Fibroblast of skin of right quadriceps (primary cell): ENCODE measurements at regions not wholly inside any gene's neighbourhood (a gene's known extent, or its start where the extent isn't known, plus 50 kb on each side); places are given as distances from the start of the nearest gene placed in this dataset.

Source experiments
- DNase-seq: peaks from one replicate; pipeline ENCODE4 v3.0.0-alpha.2; 2013

GRCh38 chr4:92122911-92123310 is 180.9 kb upstream of the GRID2 start:
- no peak for DNase-seq

- DNase-seq: peak; percentile 7
These were observed 175.1 kb upstream of the GRID2 start for GRCh38 chr4:92128676-92129075.

GRCh38 chr4:92129408-92129994 is 174.3 kb upstream of the GRID2 start:
- no peak for DNase-seq

GRCh38 chr4:92136434-92136833 is 167.3 kb upstream of the GRID2 start:
- DNase-seq: no peak

GRCh38 chr4:92163348-92163747 is 140.4 kb upstream of the GRID2 start:
- no peak for DNase-seq

GRCh38 chr4:92170340-92170739 is 133.4 kb upstream of the GRID2 start:
- no peak for DNase-seq

GRCh38 chr4:92172203-92172602 is 131.6 kb upstream of the GRID2 start:
- no peak for DNase-seq

GRCh38 chr4:92175250-92175649 is 128.5 kb upstream of the GRID2 start:
- no peak for DNase-seq

GRCh38 chr4:92182006-92182735 is 121.6 kb upstream of the GRID2 start:
- no peak for DNase-seq

GRCh38 chr4:92182736-92183407 is 120.9 kb upstream of the GRID2 start:
- DNase-seq: no peak

GRCh38 chr4:92183825-92184224 is 119.9 kb upstream of the GRID2 start:
- DNase-seq: no peak

- peak; percentile 25 for DNase-seq
These were observed 119.2 kb upstream of the GRID2 start for GRCh38 chr4:92184566-92184965.

- DNase-seq: no peak
These were observed 117.5 kb upstream of the GRID2 start for GRCh38 chr4:92186239-92186638.

GRCh38 chr4:92189146-92189545 is 114.6 kb upstream of the GRID2 start:
- no peak for DNase-seq

- peak; percentile 55 for DNase-seq
These were observed 105.1 kb upstream of the GRID2 start for GRCh38 chr4:92198711-92199110.

GRCh38 chr4:92199135-92199534 is 104.6 kb upstream of the GRID2 start:
- DNase-seq: no peak

- DNase-seq: no peak
These were observed 92.9 kb upstream of the GRID2 start for GRCh38 chr4:92210906-92211305.

GRCh38 chr4:92215476-92215875 is 88.3 kb upstream of the GRID2 start:
- DNase-seq: no peak

GRCh38 chr4:92231511-92231910 is 72.3 kb upstream of the GRID2 start:
- peak; percentile 17 for DNase-seq

- no peak for DNase-seq
These were observed 71.2 kb upstream of the GRID2 start for GRCh38 chr4:92232566-92232965.

- DNase-seq: peak; percentile 98
These were observed 69.2 kb upstream of the GRID2 start for GRCh38 chr4:92234393-92235176.

- DNase-seq: peak; percentile 21
These were observed 68.0 kb upstream of the GRID2 start for GRCh38 chr4:92235731-92236130.

GRCh38 chr4:92236877-92237276 is 66.9 kb upstream of the GRID2 start:
- DNase-seq: peak; percentile 52
